ENCODE measurements at regions not wholly inside any gene's neighbourhood (a gene's known extent, or its start where the extent isn't known, plus 50 kb on each side); places are given as distances from the start of the nearest gene placed in this dataset.

GRCh38 chr17:6893382-6894205 is 62.1 kb upstream of the TEKT1 start:
- Mint-ChIP-seq H3K27me3 (ENCODE audit: low read depth) (peaks cover 36% of the 10 kb centered on the region), H3K9me3 (no peaks in the 10 kb centered on the region), H3K4me3 (no peak overlapping the region), H3K36me3 (ENCODE audit: low read depth) (no peaks in the 10 kb centered on the region), H3K4me1 (ENCODE audit: low read depth) (no peaks in the 10 kb centered on the region), H3K27ac (no peak overlapping the region)
- DNase-seq (ENCODE audit: low spot score): no peak

- Mint-ChIP-seq H3K9me3 (no peaks in the 10 kb centered on the region), H3K4me3 (no peak overlapping the region), H3K27me3 (ENCODE audit: low read depth) (peaks cover 33% of the 10 kb centered on the region), H3K27ac (no peak overlapping the region), H3K36me3 (ENCODE audit: low read depth) (no peaks in the 10 kb centered on the region), H3K4me1 (ENCODE audit: low read depth) (no peaks in the 10 kb centered on the region)
- DNase-seq (ENCODE audit: low spot score): no peak
Measured at GRCh38 chr17:6894206-6894528, 62.6 kb upstream of the TEKT1 start.

GRCh38 chr17:6901086-6901485 is 69.6 kb upstream of the TEKT1 start:
- DNase-seq (ENCODE audit: low spot score): no peak
- Mint-ChIP-seq H3K36me3 (ENCODE audit: low read depth) (no peaks in the 10 kb centered on the region), H3K27ac (no peak overlapping the region), H3K4me1 (ENCODE audit: low read depth) (no peaks in the 10 kb centered on the region), H3K4me3 (no peak overlapping the region), H3K9me3 (no peaks in the 10 kb centered on the region), H3K27me3 (ENCODE audit: low read depth) (peaks cover 3% of the 10 kb centered on the region)

- H3K4me1 Mint-ChIP-seq (ENCODE audit: low read depth): no peaks in the 10 kb centered on the region
- no peaks in the 10 kb centered on the region for H3K9me3 Mint-ChIP-seq
- no peaks in the 10 kb centered on the region for H3K27me3 Mint-ChIP-seq (ENCODE audit: low read depth)
- H3K27ac Mint-ChIP-seq: no peak overlapping the region
- no peak overlapping the region for H3K4me3 Mint-ChIP-seq
- H3K36me3 Mint-ChIP-seq (ENCODE audit: low read depth): no peaks in the 10 kb centered on the region
- DNase-seq (ENCODE audit: low spot score): no peak
Measured at GRCh38 chr17:6903326-6903900, 71.9 kb upstream of the TEKT1 start.

GRCh38 chr17:6908807-6909206 is 77.3 kb upstream of the TEKT1 start:
- Mint-ChIP-seq H3K36me3 (ENCODE audit: low read depth) (no peaks in the 10 kb centered on the region), H3K4me1 (ENCODE audit: low read depth) (peaks cover 22% of the 10 kb centered on the region), H3K27me3 (ENCODE audit: low read depth) (peaks cover 7% of the 10 kb centered on the region), H3K27ac (no peak overlapping the region), H3K4me3 (no peak overlapping the region), H3K9me3 (no peaks in the 10 kb centered on the region)
- no peak for DNase-seq (ENCODE audit: low spot score)

GRCh38 chr17:6910987-6911603 is 79.6 kb upstream of the TEKT1 start:
- H3K27ac Mint-ChIP-seq: no peak overlapping the region
- H3K4me3 Mint-ChIP-seq: no peak overlapping the region
- H3K27me3 Mint-ChIP-seq (ENCODE audit: low read depth): peaks cover 16% of the 10 kb centered on the region
- H3K9me3 Mint-ChIP-seq: no peaks in the 10 kb centered on the region
- no peak for DNase-seq (ENCODE audit: low spot score)
- H3K4me1 Mint-ChIP-seq (ENCODE audit: low read depth): peaks cover 27% of the 10 kb centered on the region
- no peaks in the 10 kb centered on the region for H3K36me3 Mint-ChIP-seq (ENCODE audit: low read depth)

- no peak for DNase-seq (ENCODE audit: low spot score)
- Mint-ChIP-seq H3K27me3 (ENCODE audit: low read depth) (peaks cover 22% of the 10 kb centered on the region), H3K36me3 (ENCODE audit: low read depth) (no peaks in the 10 kb centered on the region), H3K27ac (no peak overlapping the region), H3K9me3 (no peaks in the 10 kb centered on the region), H3K4me1 (ENCODE audit: low read depth) (peaks cover 27% of the 10 kb centered on the region), H3K4me3 (peak overlapping the region; percentile 0)
Measured at GRCh38 chr17:6912110-6913051, 80.9 kb upstream of the TEKT1 start.

- Mint-ChIP-seq H3K27me3 (ENCODE audit: low read depth) (peaks cover 22% of the 10 kb centered on the region), H3K4me1 (ENCODE audit: low read depth) (peaks cover 27% of the 10 kb centered on the region), H3K4me3 (peak overlapping the region; percentile 70), H3K36me3 (ENCODE audit: low read depth) (no peaks in the 10 kb centered on the region), H3K27ac (no peak overlapping the region), H3K9me3 (no peaks in the 10 kb centered on the region)
- peak; percentile 37 for DNase-seq (ENCODE audit: low spot score)
Measured at GRCh38 chr17:6913608-6914443, 82.0 kb upstream of the ALOX12 start.

GRCh38 chr17:6914711-6915110 is 81.1 kb upstream of the ALOX12 start:
- H3K4me1 Mint-ChIP-seq (ENCODE audit: low read depth): peaks cover 27% of the 10 kb centered on the region
- H3K27me3 Mint-ChIP-seq (ENCODE audit: low read depth): peaks cover 22% of the 10 kb centered on the region
- H3K9me3 Mint-ChIP-seq: no peaks in the 10 kb centered on the region
- no peaks in the 10 kb centered on the region for H3K36me3 Mint-ChIP-seq (ENCODE audit: low read depth)
- no peak overlapping the region for H3K27ac Mint-ChIP-seq
- no peak overlapping the region for H3K4me3 Mint-ChIP-seq
- DNase-seq (ENCODE audit: low spot score): no peak

- Mint-ChIP-seq H3K4me1 (ENCODE audit: low read depth) (peaks cover 27% of the 10 kb centered on the region), H3K27ac (no peak overlapping the region), H3K4me3 (no peak overlapping the region), H3K27me3 (ENCODE audit: low read depth) (peaks cover 22% of the 10 kb centered on the region), H3K9me3 (no peaks in the 10 kb centered on the region), H3K36me3 (ENCODE audit: low read depth) (no peaks in the 10 kb centered on the region)
- no peak for DNase-seq (ENCODE audit: low spot score)
Measured at GRCh38 chr17:6915620-6916019, 80.2 kb upstream of the ALOX12 start.

GRCh38 chr17:6919158-6919557 is 76.7 kb upstream of the ALOX12 start:
- H3K4me1 Mint-ChIP-seq (ENCODE audit: low read depth): peaks cover 4% of the 10 kb centered on the region
- peaks cover 21% of the 10 kb centered on the region for H3K27me3 Mint-ChIP-seq (ENCODE audit: low read depth)
- H3K4me3 Mint-ChIP-seq: no peak overlapping the region

GRCh38 chr17:6923385-6923784 is 72.5 kb upstream of the ALOX12 start:
- Mint-ChIP-seq H3K4me1 (ENCODE audit: low read depth) (peaks cover 13% of the 10 kb centered on the region), H3K27me3 (ENCODE audit: low read depth) (peaks cover 10% of the 10 kb centered on the region), H3K9me3 (peaks cover 7% of the 10 kb centered on the region), H3K27ac (no peak overlapping the region), H3K4me3 (no peak overlapping the region), H3K36me3 (ENCODE audit: low read depth) (peaks cover 5% of the 10 kb centered on the region)
- no peak for DNase-seq (ENCODE audit: low spot score)

More at GRCh38 chr17:6919158-6919557, 76.7 kb upstream of the ALOX12 start:
- no peaks in the 10 kb centered on the region for H3K36me3 Mint-ChIP-seq (ENCODE audit: low read depth)
- DNase-seq (ENCODE audit: low spot score): no peak
- H3K27ac Mint-ChIP-seq: no peak overlapping the region
- no peaks in the 10 kb centered on the region for H3K9me3 Mint-ChIP-seq

GRCh38 chr17:6924208-6924607 is 71.6 kb upstream of the ALOX12 start:
- DNase-seq (ENCODE audit: low spot score): no peak
- Mint-ChIP-seq H3K27me3 (ENCODE audit: low read depth) (peaks cover 12% of the 10 kb centered on the region), H3K4me1 (ENCODE audit: low read depth) (peaks cover 13% of the 10 kb centered on the region), H3K9me3 (peaks cover 7% of the 10 kb centered on the region), H3K27ac (peak overlapping the region; percentile 20), H3K4me3 (peak overlapping the region; percentile 54), H3K36me3 (ENCODE audit: low read depth) (peaks cover 5% of the 10 kb centered on the region)

Measured in T-helper 2 cell treated with Interferon-gamma antibody and Interleukin-4, amounts not matched to agents 5 μg/mL and 100 μg/mL, for 36 hours (primary cell).